PC-9 (cell line): ENCODE measurements at regions not wholly inside any gene's neighbourhood (a gene's known extent, or its start where the extent isn't known, plus 50 kb on each side); places are given as distances from the start of the nearest gene placed in this dataset.

ENCODE experiments used
- EZH2 ChIP-seq: fragments of 200-600 bp; sonication (generic); IDR thresholded peaks from 2 replicates; pipeline ENCODE4 v1.8.0; 2017; ENCODE audit warnings: antibody characterized with exemption, low read depth
- TF ChIP-seq, protein P1 (sequence below): fragments of 200-600 bp; sonication (generic); conservative IDR thresholded peaks from 2 replicates; pipeline ENCODE4 v1.6.1; 2017; ENCODE audit warnings: mixed run types, antibody characterized with exemption, mild to moderate bottlenecking, moderate library complexity

GRCh38 chr6:22221211-22221610 lies 75.6 kb downstream of the PRL start:
- TF ChIP-seq, protein P1, sequence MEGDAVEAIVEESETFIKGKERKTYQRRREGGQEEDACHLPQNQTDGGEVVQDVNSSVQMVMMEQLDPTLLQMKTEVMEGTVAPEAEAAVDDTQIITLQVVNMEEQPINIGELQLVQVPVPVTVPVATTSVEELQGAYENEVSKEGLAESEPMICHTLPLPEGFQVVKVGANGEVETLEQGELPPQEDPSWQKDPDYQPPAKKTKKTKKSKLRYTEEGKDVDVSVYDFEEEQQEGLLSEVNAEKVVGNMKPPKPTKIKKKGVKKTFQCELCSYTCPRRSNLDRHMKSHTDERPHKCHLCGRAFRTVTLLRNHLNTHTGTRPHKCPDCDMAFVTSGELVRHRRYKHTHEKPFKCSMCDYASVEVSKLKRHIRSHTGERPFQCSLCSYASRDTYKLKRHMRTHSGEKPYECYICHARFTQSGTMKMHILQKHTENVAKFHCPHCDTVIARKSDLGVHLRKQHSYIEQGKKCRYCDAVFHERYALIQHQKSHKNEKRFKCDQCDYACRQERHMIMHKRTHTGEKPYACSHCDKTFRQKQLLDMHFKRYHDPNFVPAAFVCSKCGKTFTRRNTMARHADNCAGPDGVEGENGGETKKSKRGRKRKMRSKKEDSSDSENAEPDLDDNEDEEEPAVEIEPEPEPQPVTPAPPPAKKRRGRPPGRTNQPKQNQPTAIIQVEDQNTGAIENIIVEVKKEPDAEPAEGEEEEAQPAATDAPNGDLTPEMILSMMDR = no peak
- no peak for TF ChIP-seq EZH2
